Spinal cord (tissue), 9 donors: ENCODE measurements at regions not wholly inside any gene's neighbourhood (a gene's known extent, or its start where the extent isn't known, plus 50 kb on each side); places are given as distances from the start of the nearest gene placed in this dataset.

ENCODE experiments used
- DNase-seq, 6 donors: peaks; one replicate each; pipeline versions ENCODE4 v3.0.0 to v3.0.0-alpha.2; 2013 to 2015; ENCODE audit warnings: low spot score in 6 of 6, low read depth in 4 of 6
- H3K27ac ChIP-seq: one replicate; pipeline ENCODE4 v1.5.1; 2013; ENCODE audit warnings: low read depth, low read length, control low read depth
- H3K27me3 ChIP-seq: one replicate; pipeline ENCODE4 v1.6.1; 2013; ENCODE audit warnings: low read length; ENCODE audit not compliant: control insufficient read depth, insufficient read depth
- H3K36me3 ChIP-seq: one replicate; pipeline ENCODE4 v1.6.1; 2013; ENCODE audit warnings: low read length; ENCODE audit not compliant: control insufficient read depth, insufficient read depth
- H3K4me1 ChIP-seq: one replicate; pipeline ENCODE4 v1.6.1; 2013; ENCODE audit warnings: low read length; ENCODE audit not compliant: control insufficient read depth, insufficient read depth
- H3K4me3 ChIP-seq: one replicate; pipeline ENCODE4 v1.5.1; 2013; ENCODE audit warnings: low read depth, low read length, control low read depth
- H3K9me3 ChIP-seq: one replicate; pipeline ENCODE4 v1.6.1; 2013; ENCODE audit warnings: low read length; ENCODE audit not compliant: control insufficient read depth, insufficient read depth
- WGBS: methylation state at CpG from one replicate; pipeline ENCODE4 v1.1.5; 2013; ENCODE audit warnings: missing lambda C conversion rate; ENCODE audit not compliant: insufficient coverage; 5-methylcytosine and 5-hydroxymethylcytosine counted together
- donor health status: healthy.

GRCh38 chr1:103941086-103941485 is 191.4 kb downstream of the AMY1C start:
- no CpG with 5 or more reads among the region's 3 CpGs for WGBS
- Histone ChIP-seq H3K36me3 (no peaks in the 10 kb centered on the region), H3K4me3 (no peak overlapping the region)

DNA sequence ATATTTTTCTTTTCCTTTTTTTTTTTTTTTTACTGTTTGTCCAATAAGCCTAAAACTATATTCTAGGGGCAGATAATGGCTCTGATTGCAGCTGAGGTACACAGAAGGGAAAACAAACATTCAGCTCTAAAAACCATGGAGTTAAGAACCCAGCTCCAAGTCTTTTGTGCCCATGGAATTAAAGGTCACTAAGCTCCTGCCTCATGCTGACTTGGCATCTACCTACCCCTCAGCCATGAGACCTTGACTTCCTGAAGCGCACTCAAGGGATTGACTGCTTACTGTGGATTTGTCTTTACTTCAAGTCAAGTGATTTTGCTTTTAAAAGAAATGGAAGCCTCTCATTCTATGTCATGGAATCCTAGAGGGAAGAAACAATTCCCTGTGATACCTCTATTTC is 192.3 kb downstream of the AMY1C start:
- no peaks in the 10 kb centered on the region for H3K9me3 ChIP-seq
- no peak for DNase-seq
- WGBS = no CpG with 5 or more reads among the region's 1 CpG
- no peaks in the 10 kb centered on the region for H3K36me3 ChIP-seq
- no peak overlapping the region for H3K27ac ChIP-seq
- H3K27me3 ChIP-seq = no peaks in the 10 kb centered on the region
- no peaks in the 10 kb centered on the region for H3K4me1 ChIP-seq
- H3K4me3 ChIP-seq = no peak overlapping the region

More at GRCh38 chr1:103941086-103941485, 191.4 kb downstream of the AMY1C start:
- Histone ChIP-seq H3K27ac (no peak overlapping the region), H3K4me1 (no peaks in the 10 kb centered on the region), H3K27me3 (no peaks in the 10 kb centered on the region), H3K9me3 (no peaks in the 10 kb centered on the region)
- DNase-seq = no peak

- Histone ChIP-seq H3K4me3 (no peak overlapping the region), H3K27ac (no peak overlapping the region), H3K9me3 (no peaks in the 10 kb centered on the region), H3K36me3 (no peaks in the 10 kb centered on the region), H3K27me3 (no peaks in the 10 kb centered on the region), H3K4me1 (no peaks in the 10 kb centered on the region)
- no peak for DNase-seq
- WGBS = 52% methylated on average over 2 of the region's 3 CpGs
Observed at GRCh38 chr1:103945774-103946173, 196.1 kb downstream of the AMY1C start.

- H3K27ac ChIP-seq = no peak overlapping the region
- H3K27me3 ChIP-seq = no peaks in the 10 kb centered on the region
- no peaks in the 10 kb centered on the region for H3K9me3 ChIP-seq
- H3K4me3 ChIP-seq = no peak overlapping the region
- H3K4me1 ChIP-seq = no peaks in the 10 kb centered on the region
- peak in 3 of 6 donors; percentile 11 to 79 (median 43) for DNase-seq
- no peaks in the 10 kb centered on the region for H3K36me3 ChIP-seq
- WGBS = no CpG with 5 or more reads among the region's 3 CpGs
Observed at GRCh38 chr1:103948526-103948925, 198.8 kb downstream of the AMY1C start.

GRCh38 chr1:103949779-103950178 is 200.1 kb downstream of the AMY1C start:
- no peak overlapping the region for H3K27ac ChIP-seq
- H3K4me3 ChIP-seq = no peak overlapping the region
- DNase-seq = peak in 2 of 6 donors; percentile 55 to 57
- no peaks in the 10 kb centered on the region for H3K9me3 ChIP-seq
- no peaks in the 10 kb centered on the region for H3K36me3 ChIP-seq
- no peaks in the 10 kb centered on the region for H3K27me3 ChIP-seq
- H3K4me1 ChIP-seq = no peaks in the 10 kb centered on the region

DNA sequence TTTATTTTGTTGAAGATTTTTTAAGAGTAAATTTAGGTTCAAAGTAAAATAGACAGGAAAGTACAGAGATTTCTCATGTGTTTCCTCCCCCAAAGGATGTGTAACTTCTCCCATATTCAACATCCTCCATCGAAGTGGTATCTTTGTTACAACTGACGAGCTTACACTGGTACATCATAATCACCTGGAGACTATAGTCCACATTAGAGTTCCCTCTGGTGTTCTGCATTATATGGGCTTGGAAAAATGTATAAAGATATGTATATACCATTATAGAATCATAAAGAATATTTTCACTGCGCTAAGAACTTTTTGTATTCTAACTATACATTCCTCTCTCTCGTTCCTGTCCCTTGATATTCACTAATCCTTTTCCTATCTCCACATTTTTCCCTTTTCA is 203.7 kb downstream of the AMY1C start:
- H3K4me1 ChIP-seq = no peaks in the 10 kb centered on the region
- no CpG with 5 or more reads among the region's 4 CpGs for WGBS
- no peak overlapping the region for H3K27ac ChIP-seq
- no peak for DNase-seq
- H3K9me3 ChIP-seq = no peaks in the 10 kb centered on the region
- no peaks in the 10 kb centered on the region for H3K27me3 ChIP-seq
- no peaks in the 10 kb centered on the region for H3K36me3 ChIP-seq
- no peak overlapping the region for H3K4me3 ChIP-seq

DNA sequence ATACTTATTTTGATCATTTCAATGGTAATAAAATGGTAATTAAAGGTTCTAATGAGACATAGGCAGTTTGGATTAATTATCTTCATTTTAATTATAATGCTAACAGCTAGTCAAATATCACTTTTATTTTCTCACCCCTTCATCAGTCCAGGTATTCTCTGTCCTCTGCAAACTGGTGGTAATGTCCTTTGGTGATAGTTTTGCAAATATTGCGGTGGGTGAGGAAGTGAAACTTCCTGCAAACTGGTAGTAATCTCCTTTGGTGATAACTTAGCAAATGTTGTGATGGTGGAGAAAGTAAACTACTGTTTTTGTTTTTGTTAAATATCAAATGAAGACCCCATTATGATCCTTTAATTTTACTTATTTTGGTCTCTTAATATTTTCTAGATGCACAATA is 209.0 kb downstream of the AMY1C start:
- DNase-seq = no peak
- no peaks in the 10 kb centered on the region for H3K4me1 ChIP-seq
- H3K9me3 ChIP-seq = peaks cover 10% of the 10 kb centered on the region
- no peak overlapping the region for H3K27ac ChIP-seq
- H3K4me3 ChIP-seq = no peak overlapping the region
- no peaks in the 10 kb centered on the region for H3K27me3 ChIP-seq
- no CpG with 5 or more reads among the region's 1 CpG for whole genome bisulfite sequencing
- no peaks in the 10 kb centered on the region for H3K36me3 ChIP-seq

DNA sequence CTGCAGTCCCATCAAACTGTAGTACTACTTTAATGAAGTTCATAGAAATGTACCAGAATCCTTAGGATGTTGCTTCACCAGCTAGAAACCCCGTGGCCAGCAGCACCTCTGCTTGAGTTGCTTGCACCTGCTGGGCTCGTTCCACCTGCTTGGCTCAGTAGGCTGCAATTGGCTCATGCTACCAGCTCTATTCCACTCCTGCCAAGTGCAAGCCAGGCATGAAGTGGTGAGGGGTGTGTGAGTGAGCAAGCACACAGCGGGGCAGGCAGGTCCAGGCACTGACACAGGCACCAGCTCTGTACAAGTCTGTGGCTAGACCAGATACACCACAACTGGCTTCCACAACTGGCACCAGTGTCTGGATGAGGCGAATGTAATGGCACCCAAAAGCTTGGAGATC is 209.9 kb downstream of the AMY1C start:
- Histone ChIP-seq H3K4me1 (no peaks in the 10 kb centered on the region), H3K27me3 (no peaks in the 10 kb centered on the region), H3K9me3 (peaks cover 10% of the 10 kb centered on the region), H3K36me3 (no peaks in the 10 kb centered on the region), H3K27ac (no peak overlapping the region), H3K4me3 (no peak overlapping the region)
- no peak for DNase-seq
- WGBS = 83% methylated on average over 3 of the region's 4 CpGs

DNA sequence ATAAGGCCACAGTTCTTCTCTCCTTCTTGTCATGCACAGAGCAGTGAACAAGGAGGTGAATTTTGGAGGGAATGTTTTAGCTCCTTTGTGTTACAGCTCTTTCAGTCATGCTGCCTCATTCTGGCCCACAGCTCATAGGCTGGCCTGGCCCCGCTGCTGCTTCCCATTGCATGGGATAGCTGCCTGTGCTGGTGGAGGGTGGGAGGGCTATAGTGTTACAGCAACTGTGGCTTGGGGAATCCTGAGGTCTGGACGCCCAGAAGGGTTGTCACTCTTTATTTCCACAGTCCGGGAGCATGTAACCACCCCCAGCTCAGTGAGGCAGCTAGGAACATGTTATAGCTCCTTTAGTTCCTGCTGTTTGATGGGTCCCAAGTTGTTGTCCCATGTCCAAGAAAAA is 210.3 kb downstream of the AMY1C start:
- Histone ChIP-seq H3K4me1 (no peaks in the 10 kb centered on the region), H3K9me3 (peaks cover 10% of the 10 kb centered on the region), H3K36me3 (no peaks in the 10 kb centered on the region), H3K27me3 (no peaks in the 10 kb centered on the region), H3K4me3 (no peak overlapping the region), H3K27ac (no peak overlapping the region)
- 92% methylated on average over 3 of the region's 3 CpGs for WGBS
- no peak for DNase-seq

GRCh38 chr1:103960710-103961109 is 211.0 kb downstream of the AMY1C start:
- WGBS = 81% methylated on average over 6 of the region's 6 CpGs
- H3K27me3 ChIP-seq = no peaks in the 10 kb centered on the region
- no peaks in the 10 kb centered on the region for H3K36me3 ChIP-seq
- DNase-seq = no peak
- H3K4me1 ChIP-seq = no peaks in the 10 kb centered on the region
- H3K27ac ChIP-seq = no peak overlapping the region
- H3K4me3 ChIP-seq = no peak overlapping the region
- H3K9me3 ChIP-seq = peaks cover 10% of the 10 kb centered on the region
